ENCODE measurements at regions not wholly inside any gene's neighbourhood (a gene's known extent, or its start where the extent isn't known, plus 50 kb on each side); places are given as distances from the start of the nearest gene placed in this dataset.
"Not testable (repeated sequence)": the region's sequence is repeated elsewhere in the genome, so short reads cannot be mapped to it uniquely, and the experiment has no call there.

- in situ Hi-C loops (cut with HindIII; ENCODE audit: low sequenced_read_pairs) = no loop called here
- no peak for TF ChIP-seq CTCF (IDR thresholded peaks at IDR 0.05; ENCODE audit: low read depth, low read length)
- no peak for DNase-seq (ENCODE audit: low read depth, low spot score)
- H3K4me3 ChIP-seq (ENCODE audit: low read depth, low read length) = no peak overlapping the region
These were observed 127.9 kb downstream of the PABPC4L start for GRCh38 chr4:134073711-134074110.

- DNase-seq (ENCODE audit: low read depth, low spot score) = no peak
- H3K4me3 ChIP-seq (ENCODE audit: low read depth, low read length) = no peak overlapping the region
- TF ChIP-seq CTCF (IDR thresholded peaks at IDR 0.05; ENCODE audit: low read depth, low read length) = no peak
- in situ Hi-C loops (cut with HindIII; ENCODE audit: low sequenced_read_pairs) = no loop called here
These were observed 129.5 kb downstream of the PABPC4L start for GRCh38 chr4:134072137-134072536.

- no peak for TF ChIP-seq CTCF (IDR thresholded peaks at IDR 0.05; ENCODE audit: low read depth, low read length)
- DNase-seq (ENCODE audit: low read depth, low spot score) = no peak
- in situ Hi-C loops (cut with HindIII; ENCODE audit: low sequenced_read_pairs) = no loop called here
- H3K4me3 ChIP-seq (ENCODE audit: low read depth, low read length) = no peak overlapping the region
These were observed 131.4 kb downstream of the PABPC4L start for GRCh38 chr4:134070174-134070573.

GRCh38 chr4:134057356-134057755, 144.2 kb downstream of the PABPC4L start:
- in situ Hi-C loops (cut with HindIII; ENCODE audit: low sequenced_read_pairs) = no loop called here
- no peak for DNase-seq (ENCODE audit: low read depth, low spot score)
- TF ChIP-seq CTCF (IDR thresholded peaks at IDR 0.05; ENCODE audit: low read depth, low read length) = no peak
- H3K4me3 ChIP-seq (ENCODE audit: low read depth, low read length) = no peak overlapping the region

GRCh38 chr4:134046221-134046620, 155.4 kb downstream of the PABPC4L start:
- DNase-seq (ENCODE audit: low read depth, low spot score); H3K4me3 ChIP-seq (ENCODE audit: low read depth, low read length); in situ Hi-C loops (cut with HindIII; ENCODE audit: low sequenced_read_pairs): not testable (repeated sequence)

GRCh38 chr4:134045411-134045810, 156.2 kb downstream of the PABPC4L start:
- in situ Hi-C loops (cut with HindIII; ENCODE audit: low sequenced_read_pairs) = no loop called here
- DNase-seq (ENCODE audit: low read depth, low spot score) = no peak
- no peak overlapping the region for H3K4me3 ChIP-seq (ENCODE audit: low read depth, low read length)
- TF ChIP-seq CTCF (IDR thresholded peaks at IDR 0.05; ENCODE audit: low read depth, low read length) = no peak

GRCh38 chr4:134043266-134043665, 158.3 kb downstream of the PABPC4L start:
- DNase-seq (ENCODE audit: low read depth, low spot score) = no peak
- H3K4me3 ChIP-seq (ENCODE audit: low read depth, low read length) = no peak overlapping the region
- TF ChIP-seq CTCF (IDR thresholded peaks at IDR 0.05; ENCODE audit: low read depth, low read length) = no peak
- in situ Hi-C loops (cut with HindIII; ENCODE audit: low sequenced_read_pairs) = no loop called here

Measured in astrocyte of the spinal cord (primary cell).